RWPE1 (cell line): ENCODE measurements at regions not wholly inside any gene's neighbourhood (a gene's known extent, or its start where the extent isn't known, plus 50 kb on each side); places are given as distances from the start of the nearest gene placed in this dataset.

Experiments used
- CTCF ChIA-PET: fragments of 350-600 bp; sonication (Branson Sonifier 250); formaldehyde crosslinking; extraction: SDS; loops from one replicate; lab custom pipeline; 2021; lab: Yijun Ruan, JAX
- POLR2A ChIA-PET: fragments of 400-600 bp; formaldehyde crosslinking; extraction: SDS; loops from one replicate; lab custom pipeline; 2020; ENCODE audit warnings: antibody characterized with exemption; ENCODE audit not compliant: low non-redundant PET; lab: Yijun Ruan, JAX
- DNase-seq: peaks from one replicate; pipeline ENCODE4 v3.0.0; 2012; ENCODE audit warnings: low spot score
- H3K27ac ChIP-seq: fragments of 450-650 bp; 2 replicates; pipeline ENCODE4 v1.5.1; 2017
- TF ChIP-seq, protein P1 (sequence below): fragments of 450-650 bp; conservative IDR thresholded peaks from 2 replicates; pipeline ENCODE4 v1.5.1; 2017; ENCODE audit warnings: low read depth, mild to moderate bottlenecking

GRCh38 chr4:116323606-116324005, 761.8 kb downstream of the TRAM1L1 start:
- TF ChIP-seq, protein P1, sequence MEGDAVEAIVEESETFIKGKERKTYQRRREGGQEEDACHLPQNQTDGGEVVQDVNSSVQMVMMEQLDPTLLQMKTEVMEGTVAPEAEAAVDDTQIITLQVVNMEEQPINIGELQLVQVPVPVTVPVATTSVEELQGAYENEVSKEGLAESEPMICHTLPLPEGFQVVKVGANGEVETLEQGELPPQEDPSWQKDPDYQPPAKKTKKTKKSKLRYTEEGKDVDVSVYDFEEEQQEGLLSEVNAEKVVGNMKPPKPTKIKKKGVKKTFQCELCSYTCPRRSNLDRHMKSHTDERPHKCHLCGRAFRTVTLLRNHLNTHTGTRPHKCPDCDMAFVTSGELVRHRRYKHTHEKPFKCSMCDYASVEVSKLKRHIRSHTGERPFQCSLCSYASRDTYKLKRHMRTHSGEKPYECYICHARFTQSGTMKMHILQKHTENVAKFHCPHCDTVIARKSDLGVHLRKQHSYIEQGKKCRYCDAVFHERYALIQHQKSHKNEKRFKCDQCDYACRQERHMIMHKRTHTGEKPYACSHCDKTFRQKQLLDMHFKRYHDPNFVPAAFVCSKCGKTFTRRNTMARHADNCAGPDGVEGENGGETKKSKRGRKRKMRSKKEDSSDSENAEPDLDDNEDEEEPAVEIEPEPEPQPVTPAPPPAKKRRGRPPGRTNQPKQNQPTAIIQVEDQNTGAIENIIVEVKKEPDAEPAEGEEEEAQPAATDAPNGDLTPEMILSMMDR, result no peak
- CTCF ChIA-PET, result no interaction called here
- POLR2A ChIA-PET, result no interaction called here
- H3K27ac ChIP-seq, result no peak overlapping the region
- no peak for DNase-seq

DNA sequence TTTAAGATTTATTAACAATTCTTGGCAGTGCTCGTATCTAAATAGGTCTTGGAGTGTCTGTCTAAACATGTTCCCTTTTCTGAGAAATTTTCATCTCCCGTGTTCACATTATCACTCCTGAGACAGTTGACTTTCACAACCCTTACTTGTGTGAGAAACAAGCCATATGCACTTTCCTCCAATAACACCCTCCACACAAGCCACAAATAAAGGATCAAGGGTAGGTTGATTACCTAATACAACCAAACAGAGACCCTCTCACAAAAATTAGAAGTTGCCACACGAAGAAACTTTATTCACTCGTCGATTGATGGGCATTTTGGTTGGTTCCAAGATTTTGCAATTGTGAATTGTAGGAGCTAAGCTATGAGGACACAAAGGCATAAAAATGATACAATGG, 763.9 kb downstream of the TRAM1L1 start:
- ChIA-PET POLR2A (no interaction called here), CTCF (no interaction called here)
- H3K27ac ChIP-seq, result no peak overlapping the region
- TF ChIP-seq, protein P1, result no peak
- no peak for DNase-seq

DNA sequence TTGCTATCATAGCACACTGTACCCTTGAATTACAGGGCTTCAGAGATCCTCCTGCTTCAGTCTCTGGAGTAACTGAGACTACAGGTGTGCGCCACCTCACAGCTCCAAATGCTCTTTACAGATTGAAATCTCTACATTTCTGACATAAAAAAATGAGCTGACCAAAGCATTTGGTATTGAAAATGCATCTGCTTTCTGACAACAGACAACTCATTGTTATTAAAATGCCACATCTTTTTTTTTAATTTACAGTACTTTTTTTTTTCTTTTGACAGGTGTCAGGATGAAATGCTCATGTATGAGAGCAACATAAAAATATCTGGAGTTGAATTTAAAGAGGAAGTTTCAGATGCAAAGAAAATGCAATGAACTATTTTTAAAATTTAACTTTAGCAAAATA, 764.5 kb downstream of the TRAM1L1 start:
- no peak overlapping the region for H3K27ac ChIP-seq
- POLR2A ChIA-PET, result no interaction called here
- DNase-seq, result no peak
- CTCF ChIA-PET, result no interaction called here
- TF ChIP-seq, protein P1, result no peak

- DNase-seq, result no peak
- TF ChIP-seq, protein P1, result no peak
- ChIA-PET POLR2A (no interaction called here), CTCF (interaction anchor here (0.6 kb wide), 1 partner anchor 45 kb away, joined by 3 read pairs; no protein-coding TSS in a partner anchor)
- no peak overlapping the region for H3K27ac ChIP-seq
Measured at GRCh38 chr4:116303736-116304188, 781.6 kb downstream of the TRAM1L1 start.

- CTCF ChIA-PET, result no interaction called here
- H3K27ac ChIP-seq, result no peak overlapping the region
- POLR2A ChIA-PET, result no interaction called here
- no peak for DNase-seq
- TF ChIP-seq, protein P1, result no peak
Measured at GRCh38 chr4:116302990-116303735, 782.2 kb downstream of the TRAM1L1 start.

DNA sequence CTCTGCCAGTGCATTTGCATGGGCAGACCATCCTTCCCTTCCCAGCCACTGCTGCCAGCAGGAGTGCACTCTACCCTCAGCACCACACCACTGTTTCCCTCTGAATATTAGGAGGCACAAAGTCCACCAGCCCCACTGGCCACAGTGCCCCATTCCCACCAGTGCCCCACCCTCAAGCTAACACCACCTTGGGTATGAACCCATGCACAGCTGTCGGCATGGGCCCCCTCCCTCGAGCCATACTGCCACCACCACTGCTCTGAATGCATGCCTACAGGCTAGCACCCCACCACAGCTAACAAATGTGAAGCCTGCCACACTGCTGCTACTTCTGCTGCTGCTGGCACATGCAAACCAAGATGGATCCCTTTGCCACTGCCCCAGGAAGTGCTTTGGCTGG, 810.4 kb downstream of the TRAM1L1 start:
- CTCF ChIA-PET, result no interaction called here
- DNase-seq, result no peak
- TF ChIP-seq, protein P1, result no peak
- H3K27ac ChIP-seq, result no peak overlapping the region
- POLR2A ChIA-PET, result no interaction called here
